ENCODE measurements at regions not wholly inside any gene's neighbourhood (a gene's known extent, or its start where the extent isn't known, plus 50 kb on each side); places are given as distances from the start of the nearest gene placed in this dataset.

- no peak for DNase-seq (ENCODE audit: extremely low read depth, insufficient read length)
- Histone ChIP-seq H3K27me3 (replicated peaks; ENCODE audit: control insufficient read depth, insufficient read depth, low read length) (no peaks in the 10 kb centered on the region), H3K4me3 (replicated peaks; ENCODE audit: low read depth, low read length) (no peak overlapping the region), H3K36me3 (ENCODE audit: control insufficient read depth, insufficient read depth, low read length) (no peaks in the 10 kb centered on the region)
- TF ChIP-seq CTCF (IDR thresholded peaks at IDR 0.05; ENCODE audit: insufficient read depth, low read length, poor library complexity, severe bottlenecking), result no peak
Observed at GRCh38 chr6:78615430-78615904, 251.9 kb upstream of the IRAK1BP1 start.

- Histone ChIP-seq H3K36me3 (ENCODE audit: control insufficient read depth, insufficient read depth, low read length) (no peaks in the 10 kb centered on the region), H3K27me3 (replicated peaks; ENCODE audit: control insufficient read depth, insufficient read depth, low read length) (no peaks in the 10 kb centered on the region), H3K4me3 (replicated peaks; ENCODE audit: low read depth, low read length) (no peak overlapping the region)
- DNase-seq (ENCODE audit: extremely low read depth, insufficient read length), result no peak
- no peak for TF ChIP-seq CTCF (IDR thresholded peaks at IDR 0.05; ENCODE audit: insufficient read depth, low read length, poor library complexity, severe bottlenecking)
Observed at GRCh38 chr6:78618970-78619369, 248.4 kb upstream of the IRAK1BP1 start.

GRCh38 chr6:78623554-78623953, 243.8 kb upstream of the IRAK1BP1 start:
- Histone ChIP-seq H3K36me3 (ENCODE audit: control insufficient read depth, insufficient read depth, low read length) (no peaks in the 10 kb centered on the region), H3K4me3 (replicated peaks; ENCODE audit: low read depth, low read length) (no peak overlapping the region), H3K27me3 (replicated peaks; ENCODE audit: control insufficient read depth, insufficient read depth, low read length) (no peaks in the 10 kb centered on the region)
- no peak for TF ChIP-seq CTCF (IDR thresholded peaks at IDR 0.05; ENCODE audit: insufficient read depth, low read length, poor library complexity, severe bottlenecking)
- DNase-seq (ENCODE audit: extremely low read depth, insufficient read length), result no peak

- no peak overlapping the region for H3K4me3 ChIP-seq (replicated peaks; ENCODE audit: low read depth, low read length)
Observed at GRCh38 chr6:78629154-78629721, 238.1 kb upstream of the IRAK1BP1 start.

GRCh38 chr6:78629836-78630235, 237.5 kb upstream of the IRAK1BP1 start:
- no peaks in the 10 kb centered on the region for H3K27me3 ChIP-seq (replicated peaks; ENCODE audit: control insufficient read depth, insufficient read depth, low read length)
- TF ChIP-seq CTCF (IDR thresholded peaks at IDR 0.05; ENCODE audit: insufficient read depth, low read length, poor library complexity, severe bottlenecking), result no peak
- no peaks in the 10 kb centered on the region for H3K36me3 ChIP-seq (ENCODE audit: control insufficient read depth, insufficient read depth, low read length)
- H3K4me3 ChIP-seq (replicated peaks; ENCODE audit: low read depth, low read length), result no peak overlapping the region
- DNase-seq (ENCODE audit: extremely low read depth, insufficient read length), result no peak

More at GRCh38 chr6:78629154-78629721, 238.1 kb upstream of the IRAK1BP1 start:
- H3K36me3 ChIP-seq (ENCODE audit: control insufficient read depth, insufficient read depth, low read length), result no peaks in the 10 kb centered on the region
- TF ChIP-seq CTCF (IDR thresholded peaks at IDR 0.05; ENCODE audit: insufficient read depth, low read length, poor library complexity, severe bottlenecking), result no peak
- H3K27me3 ChIP-seq (replicated peaks; ENCODE audit: control insufficient read depth, insufficient read depth, low read length), result no peaks in the 10 kb centered on the region
- DNase-seq (ENCODE audit: extremely low read depth, insufficient read length), result no peak

- Histone ChIP-seq H3K36me3 (ENCODE audit: control insufficient read depth, insufficient read depth, low read length) (no peaks in the 10 kb centered on the region), H3K27me3 (replicated peaks; ENCODE audit: control insufficient read depth, insufficient read depth, low read length) (no peaks in the 10 kb centered on the region), H3K4me3 (replicated peaks; ENCODE audit: low read depth, low read length) (no peak overlapping the region)
- no peak for DNase-seq (ENCODE audit: extremely low read depth, insufficient read length)
- no peak for TF ChIP-seq CTCF (IDR thresholded peaks at IDR 0.05; ENCODE audit: insufficient read depth, low read length, poor library complexity, severe bottlenecking)
Observed at GRCh38 chr6:78631976-78632375, 235.4 kb upstream of the IRAK1BP1 start.

Data from GM06990 (cell line).